Kidney epithelial cell (primary cell): ENCODE measurements at regions not wholly inside any gene's neighbourhood (a gene's known extent, or its start where the extent isn't known, plus 50 kb on each side); places are given as distances from the start of the nearest gene placed in this dataset.
"Not testable (repeated sequence)": the region's sequence is repeated elsewhere in the genome, so short reads cannot be mapped to it uniquely, and the experiment has no call there.

ENCODE experiments used
- DNase-seq: peaks from one replicate; pipeline ENCODE4 v3.0.0-alpha.2; 2010; ENCODE audit warnings: low read depth
- H3K27me3 ChIP-seq: 2 replicates; pipeline ENCODE4 v1.6.0; 2011; ENCODE audit warnings: low read length; ENCODE audit not compliant: control insufficient read depth, insufficient read depth
- H3K36me3 ChIP-seq: 2 replicates; pipeline ENCODE4 v1.5.1; 2011; ENCODE audit warnings: low read length; ENCODE audit not compliant: control insufficient read depth, insufficient read depth
- H3K4me3 ChIP-seq: 2 replicates; pipeline ENCODE4 v1.5.1; 2011; ENCODE audit warnings: low read depth, mild to moderate bottlenecking, control low read depth, low read length
- CTCF ChIP-seq: IDR thresholded peaks from 2 replicates; pipeline ENCODE4 v1.5.1; 2011; ENCODE audit warnings: mild to moderate bottlenecking, moderate library complexity, low read length, control low read depth, inconsistent platforms; ENCODE audit not compliant: insufficient read depth, poor library complexity, severe bottlenecking

GRCh38 chr4:184335520-184335919, 117.8 kb upstream of the ENPP6 start:
- no peak overlapping the region for H3K4me3 ChIP-seq
- no peak for DNase-seq
- no peaks in the 10 kb centered on the region for H3K27me3 ChIP-seq
- H3K36me3 ChIP-seq = no peaks in the 10 kb centered on the region
- TF ChIP-seq CTCF = no peak

- H3K4me3 ChIP-seq, H3K36me3 ChIP-seq, H3K27me3 ChIP-seq, DNase-seq: not testable (repeated sequence)
These were observed 115.8 kb upstream of the ENPP6 start for GRCh38 chr4:184333446-184333845.

- H3K27me3 ChIP-seq = no peaks in the 10 kb centered on the region
- DNase-seq = no peak
- H3K36me3 ChIP-seq = no peaks in the 10 kb centered on the region
- no peak overlapping the region for H3K4me3 ChIP-seq
- no peak for TF ChIP-seq CTCF
These were observed 113.8 kb upstream of the ENPP6 start for GRCh38 chr4:184331268-184331995.

GRCh38 chr4:184330517-184331094, 112.9 kb upstream of the ENPP6 start:
- DNase-seq, H3K36me3 ChIP-seq, H3K4me3 ChIP-seq, H3K27me3 ChIP-seq: not testable (repeated sequence)

GRCh38 chr4:184329659-184330400, 112.2 kb upstream of the ENPP6 start:
- Histone ChIP-seq H3K36me3 (no peaks in the 10 kb centered on the region), H3K27me3 (no peaks in the 10 kb centered on the region), H3K4me3 (no peak overlapping the region)
- DNase-seq = peak; percentile 44
- no peak for TF ChIP-seq CTCF

- no peaks in the 10 kb centered on the region for H3K36me3 ChIP-seq
- TF ChIP-seq CTCF = no peak
- no peak overlapping the region for H3K4me3 ChIP-seq
- DNase-seq = no peak
- no peaks in the 10 kb centered on the region for H3K27me3 ChIP-seq
These were observed 111.6 kb upstream of the ENPP6 start for GRCh38 chr4:184329235-184329634.
